ENCODE measurements at regions not wholly inside any gene's neighbourhood (a gene's known extent, or its start where the extent isn't known, plus 50 kb on each side); places are given as distances from the start of the nearest gene placed in this dataset.

DNA sequence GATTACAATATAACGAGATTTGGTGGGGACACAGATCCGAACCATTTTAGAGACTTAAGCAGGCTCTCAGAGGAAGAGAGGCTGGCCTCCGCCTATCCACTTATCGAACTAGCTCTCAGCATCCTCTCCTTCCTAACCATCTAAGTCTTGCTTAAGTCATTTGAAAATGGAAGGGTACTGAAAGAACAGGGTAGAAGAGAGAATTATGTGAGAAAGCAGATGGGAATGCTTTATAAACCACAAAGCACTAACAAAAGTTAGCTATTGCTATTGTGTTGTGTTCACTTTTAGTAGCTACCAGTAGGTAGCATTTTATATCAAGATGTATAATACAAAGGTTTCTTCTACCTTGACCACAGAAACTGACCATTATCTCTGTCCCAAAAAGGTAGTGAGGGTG is 153.4 kb upstream of the CADM1 start:
- no peak for TF ChIP-seq CTCF (IDR thresholded peaks at IDR 0.05)
- H3K36me3 ChIP-seq, result no peaks in the 10 kb centered on the region
- no peak overlapping the region for H3K4me3 ChIP-seq
- no peak overlapping the region for H3K27ac ChIP-seq
- peaks cover 0 to 44% of the 10 kb centered on the region in 2 donors for H3K27me3 ChIP-seq
- no peaks in the 10 kb centered on the region for H3K9me3 ChIP-seq
- peaks cover 0 to 13% (median 8%) of the 10 kb centered on the region in 4 donors for H3K4me1 ChIP-seq
- DNase-seq, result no peak
- intact Hi-C loops (cut with DNase I; ENCODE audit: low total_unique reads), result no loop called here

- intact Hi-C loops (cut with DNase I; ENCODE audit: low total_unique reads), result no loop called here
- Histone ChIP-seq H3K9me3 (no peaks in the 10 kb centered on the region), H3K4me3 (no peak overlapping the region), H3K27me3 (peaks cover 0 to 47% of the 10 kb centered on the region in 2 donors), H3K36me3 (no peaks in the 10 kb centered on the region), H3K4me1 (peaks cover 0 to 13% (median 8%) of the 10 kb centered on the region in 4 donors), H3K27ac (no peak overlapping the region)
- DNase-seq, result no peak
- TF ChIP-seq CTCF (IDR thresholded peaks at IDR 0.05), result no peak
Observed at GRCh38 chr11:115656669-115657068, 152.5 kb upstream of the CADM1 start.

DNA sequence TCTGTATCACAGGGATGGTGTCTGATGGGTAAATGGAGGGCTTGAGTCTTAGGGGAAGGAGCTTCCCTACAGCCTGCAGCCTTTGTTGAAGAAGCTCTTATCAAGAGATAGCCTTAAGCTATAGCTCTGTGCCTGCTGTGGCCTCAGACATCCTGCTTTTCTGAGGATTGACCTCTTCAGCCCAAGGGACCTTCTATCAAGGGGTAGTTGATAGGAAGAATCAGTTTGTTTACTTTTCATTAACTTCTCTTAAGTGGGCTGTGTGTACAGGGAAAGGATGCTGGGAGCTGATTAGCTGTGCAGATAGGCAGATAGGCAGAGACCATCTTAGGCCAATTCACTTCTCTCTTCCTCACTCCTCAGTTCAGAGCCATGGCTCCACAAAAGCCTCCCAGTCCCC is 151.8 kb upstream of the CADM1 start:
- no peak overlapping the region for H3K27ac ChIP-seq
- H3K9me3 ChIP-seq, result no peaks in the 10 kb centered on the region
- no peaks in the 10 kb centered on the region for H3K36me3 ChIP-seq
- no peak overlapping the region for H3K4me3 ChIP-seq
- no peak for TF ChIP-seq CTCF (IDR thresholded peaks at IDR 0.05)
- DNase-seq, result no peak
- peaks cover 0 to 48% of the 10 kb centered on the region in 2 donors for H3K27me3 ChIP-seq
- peaks cover 0 to 13% (median 8%) of the 10 kb centered on the region in 4 donors for H3K4me1 ChIP-seq
- intact Hi-C loops (cut with DNase I; ENCODE audit: low total_unique reads), result no loop called here

DNA sequence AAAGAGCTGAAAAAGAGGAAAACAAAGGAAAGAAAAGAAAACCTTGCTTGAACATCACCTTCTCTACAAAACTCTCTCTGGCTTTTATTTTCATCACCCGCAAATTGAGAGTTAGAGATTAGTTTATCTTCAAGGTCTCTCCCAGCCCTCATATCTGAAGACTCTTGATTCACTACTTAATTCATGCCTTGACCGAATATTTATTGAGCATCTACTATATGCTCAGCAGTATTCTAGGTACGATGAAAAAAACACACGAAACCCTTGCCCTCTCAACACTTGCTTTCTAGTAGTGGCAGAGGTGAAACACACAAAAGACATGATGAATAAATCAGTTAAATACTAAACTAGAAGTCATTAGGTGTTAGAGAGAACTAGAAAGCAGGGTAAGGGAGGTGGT is 150.6 kb upstream of the CADM1 start:
- intact Hi-C loops (cut with DNase I; ENCODE audit: low total_unique reads), result no loop called here
- Histone ChIP-seq H3K36me3 (no peaks in the 10 kb centered on the region), H3K4me3 (no peak overlapping the region), H3K9me3 (no peaks in the 10 kb centered on the region), H3K4me1 (peaks cover 0 to 10% (median 8%) of the 10 kb centered on the region in 4 donors), H3K27ac (no peak overlapping the region), H3K27me3 (peaks cover 0 to 43% of the 10 kb centered on the region in 2 donors)
- TF ChIP-seq CTCF (IDR thresholded peaks at IDR 0.05), result no peak
- DNase-seq, result no peak

GRCh38 chr11:115653926-115654325 is 149.7 kb upstream of the CADM1 start:
- Histone ChIP-seq H3K36me3 (no peaks in the 10 kb centered on the region), H3K4me3 (no peak overlapping the region), H3K9me3 (no peaks in the 10 kb centered on the region), H3K27ac (no peak overlapping the region), H3K27me3 (peaks cover 0 to 39% of the 10 kb centered on the region in 2 donors), H3K4me1 (peaks cover 0 to 1% (median under 1%) of the 10 kb centered on the region in 4 donors)
- no peak for DNase-seq
- no peak for TF ChIP-seq CTCF (IDR thresholded peaks at IDR 0.05)
- intact Hi-C loops (cut with DNase I; ENCODE audit: low total_unique reads), result no loop called here

GRCh38 chr11:115653076-115653475 is 148.9 kb upstream of the CADM1 start:
- Histone ChIP-seq H3K9me3 (no peaks in the 10 kb centered on the region), H3K4me1 (no peaks in the 10 kb centered on the region), H3K36me3 (no peaks in the 10 kb centered on the region), H3K4me3 (no peak overlapping the region), H3K27me3 (peaks cover 0 to 37% of the 10 kb centered on the region in 2 donors), H3K27ac (no peak overlapping the region)
- DNase-seq, result no peak
- intact Hi-C loops (cut with DNase I; ENCODE audit: low total_unique reads), result no loop called here
- TF ChIP-seq CTCF (IDR thresholded peaks at IDR 0.05), result no peak
